ENCODE measurements at regions not wholly inside any gene's neighbourhood (a gene's known extent, or its start where the extent isn't known, plus 50 kb on each side); places are given as distances from the start of the nearest gene placed in this dataset.

DNA sequence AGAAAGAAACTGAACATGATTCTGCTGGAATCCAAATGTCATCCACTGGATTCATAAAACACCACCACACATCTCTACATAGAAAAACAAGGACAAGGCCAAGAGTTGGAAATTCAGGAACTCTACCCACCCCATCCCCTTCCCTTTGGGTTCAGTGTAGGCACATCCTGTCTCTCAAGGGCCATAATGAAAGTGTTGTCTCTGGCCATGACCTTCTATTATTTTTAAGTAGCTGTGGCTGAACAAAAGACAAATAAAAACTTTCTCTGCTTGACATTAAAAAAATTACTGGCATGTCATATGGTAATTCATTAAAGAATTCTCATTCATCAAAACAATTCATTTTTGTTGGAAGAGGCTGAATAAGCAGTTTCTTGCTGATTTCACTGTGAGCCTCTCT is 54.9 kb upstream of the ZBTB18 start:
- H3K27me3 Mint-ChIP-seq, result no peaks in the 10 kb centered on the region
- H3K36me3 ChIP-seq (ENCODE audit: control insufficient read depth in 2 of 3, insufficient read depth in 3 of 3, low read length in 3 of 3), result no peaks in the 10 kb centered on the region
- no peaks in the 10 kb centered on the region for H3K4me1 ChIP-seq (ENCODE audit: control insufficient read depth in 2 of 2, insufficient read depth in 2 of 2, low read length in 2 of 2)
- no peak overlapping the region for H3K4me3 Mint-ChIP-seq
- POLR2A ChIA-PET, result no interaction called here
- no peak overlapping the region for H3K4me3 ChIP-seq (ENCODE audit: low read length)
- peaks cover 0 to 3% (median 0%) of the 10 kb centered on the region in 7 donors for H3K4me1 Mint-ChIP-seq
- no peaks in the 10 kb centered on the region for H3K27me3 ChIP-seq (ENCODE audit: control insufficient read depth in 2 of 2, insufficient read depth in 2 of 2, low read length in 2 of 2)
- no peak overlapping the region for H3K27ac ChIP-seq (ENCODE audit: low read depth, low read length)
- CTCF ChIA-PET, result interaction anchor here (0.6 kb wide), 1 partner anchor 765 kb away, joined by 3 read pairs; no protein-coding TSS in a partner anchor
- H3K36me3 Mint-ChIP-seq, result peaks cover 0 to 4% (median 0%) of the 10 kb centered on the region in 5 donors
- peaks cover 0 to 26% (median 5%) of the 10 kb centered on the region in 11 donors for H3K9me3 Mint-ChIP-seq
- peaks cover 0 to 4% (median 0%) of the 10 kb centered on the region in 3 experiments for H3K9me3 ChIP-seq (ENCODE audit: control insufficient read depth in 2 of 3, low read length in 3 of 3)
- intact Hi-C loops (cut with micrococcal nuclease), result no loop called here
- ATAC-seq (no peak), DNase-seq (no peak)
- H3K27ac Mint-ChIP-seq, result no peak overlapping the region

DNA sequence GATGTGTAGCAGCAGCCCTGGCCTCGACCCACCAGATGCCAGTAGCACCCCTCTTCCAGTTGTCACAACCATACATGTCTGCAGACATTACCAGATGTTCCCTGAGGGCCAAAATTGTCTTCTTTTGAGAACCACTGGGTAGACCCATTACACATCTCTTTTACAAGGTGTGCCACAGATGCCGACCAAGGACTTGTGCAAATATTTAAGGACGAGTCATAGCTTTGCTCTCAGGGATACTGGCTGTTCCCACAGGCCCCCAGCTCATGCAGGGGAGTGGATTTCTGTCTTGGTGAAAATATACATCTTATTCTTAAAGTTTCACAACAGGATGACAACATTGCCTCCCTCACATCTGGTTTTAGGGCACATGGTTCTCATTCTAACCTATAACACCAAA is 59.4 kb upstream of the ZBTB18 start:
- ChIA-PET POLR2A (no interaction called here), CTCF (no interaction called here)
- H3K27me3 Mint-ChIP-seq, result peaks cover 0 to 3% (median 0%) of the 10 kb centered on the region in 5 donors
- H3K27ac Mint-ChIP-seq, result no peak overlapping the region
- DNase-seq (no peak), ATAC-seq (no peak)
- Histone ChIP-seq H3K27ac (ENCODE audit: low read depth, low read length) (no peak overlapping the region), H3K36me3 (ENCODE audit: control insufficient read depth in 2 of 3, insufficient read depth in 3 of 3, low read length in 3 of 3) (no peaks in the 10 kb centered on the region), H3K4me1 (ENCODE audit: control insufficient read depth in 2 of 2, insufficient read depth in 2 of 2, low read length in 2 of 2) (no peaks in the 10 kb centered on the region), H3K27me3 (ENCODE audit: control insufficient read depth in 2 of 2, insufficient read depth in 2 of 2, low read length in 2 of 2) (no peaks in the 10 kb centered on the region), H3K9me3 (ENCODE audit: control insufficient read depth in 2 of 3, low read length in 3 of 3) (peaks cover 0 to 4% (median 0%) of the 10 kb centered on the region in 3 experiments), H3K4me3 (ENCODE audit: low read length) (no peak overlapping the region)
- H3K4me1 Mint-ChIP-seq, result no peaks in the 10 kb centered on the region
- intact Hi-C loops (cut with micrococcal nuclease), result no loop called here
- H3K4me3 Mint-ChIP-seq, result no peak overlapping the region
- H3K36me3 Mint-ChIP-seq, result peaks cover 0 to 14% (median 4%) of the 10 kb centered on the region in 5 donors
- H3K9me3 Mint-ChIP-seq, result peaks cover 0 to 52% (median 14%) of the 10 kb centered on the region in 11 donors

- Histone ChIP-seq H3K4me1 (ENCODE audit: control insufficient read depth in 2 of 2, insufficient read depth in 2 of 2, low read length in 2 of 2) (no peaks in the 10 kb centered on the region), H3K27ac (ENCODE audit: low read depth, low read length) (no peak overlapping the region), H3K36me3 (ENCODE audit: control insufficient read depth in 2 of 3, insufficient read depth in 3 of 3, low read length in 3 of 3) (no peaks in the 10 kb centered on the region), H3K4me3 (ENCODE audit: low read length) (no peak overlapping the region), H3K9me3 (ENCODE audit: control insufficient read depth in 2 of 3, low read length in 3 of 3) (no peaks in the 10 kb centered on the region), H3K27me3 (ENCODE audit: control insufficient read depth in 2 of 2, insufficient read depth in 2 of 2, low read length in 2 of 2) (no peaks in the 10 kb centered on the region)
- Mint-ChIP-seq H3K9me3 (peaks cover 0 to 12% (median 0%) of the 10 kb centered on the region in 11 donors), H3K27ac (no peak overlapping the region), H3K27me3 (peaks cover 0 to under 1% (median 0%) of the 10 kb centered on the region in 5 donors), H3K4me1 (no peaks in the 10 kb centered on the region), H3K36me3 (peaks cover 0 to 10% (median 3%) of the 10 kb centered on the region in 5 donors), H3K4me3 (no peak overlapping the region)
- ChIA-PET CTCF (no interaction called here), POLR2A (no interaction called here)
- DNase-seq (no peak), ATAC-seq (no peak)
- intact Hi-C loops (cut with micrococcal nuclease), result loop anchor here in 1 of 2 donors (10.0 kb wide), 1 partner anchor 130 kb away; no protein-coding TSS in a partner anchor
Measured at GRCh38 chr1:243984788-243985187, 66.3 kb upstream of the ZBTB18 start.

- Mint-ChIP-seq H3K9me3 (peaks cover 0 to 8% (median 0%) of the 10 kb centered on the region in 11 donors), H3K4me1 (no peaks in the 10 kb centered on the region), H3K27ac (no peak overlapping the region), H3K36me3 (peaks cover 0 to 9% (median 3%) of the 10 kb centered on the region in 5 donors), H3K27me3 (no peaks in the 10 kb centered on the region), H3K4me3 (no peak overlapping the region)
- H3K27me3 ChIP-seq (ENCODE audit: control insufficient read depth in 2 of 2, insufficient read depth in 2 of 2, low read length in 2 of 2), result no peaks in the 10 kb centered on the region
- intact Hi-C loops (cut with micrococcal nuclease), result loop anchor here in 1 of 2 donors (10.0 kb wide), 1 partner anchor 132 kb away; no protein-coding TSS in a partner anchor
- no peaks in the 10 kb centered on the region for H3K9me3 ChIP-seq (ENCODE audit: control insufficient read depth in 2 of 3, low read length in 3 of 3)
- CTCF ChIA-PET, result no interaction called here
- ATAC-seq (no peak), DNase-seq (no peak)
- no peak overlapping the region for H3K27ac ChIP-seq (ENCODE audit: low read depth, low read length)
- H3K4me3 ChIP-seq (ENCODE audit: low read length), result no peak overlapping the region
- H3K4me1 ChIP-seq (ENCODE audit: control insufficient read depth in 2 of 2, insufficient read depth in 2 of 2, low read length in 2 of 2), result no peaks in the 10 kb centered on the region
- POLR2A ChIA-PET, result no interaction called here
- no peaks in the 10 kb centered on the region for H3K36me3 ChIP-seq (ENCODE audit: control insufficient read depth in 2 of 3, insufficient read depth in 3 of 3, low read length in 3 of 3)
Measured at GRCh38 chr1:243982447-243983018, 68.5 kb upstream of the ZBTB18 start.

- H3K27me3 ChIP-seq (ENCODE audit: control insufficient read depth in 2 of 2, insufficient read depth in 2 of 2, low read length in 2 of 2), result no peaks in the 10 kb centered on the region
- H3K9me3 ChIP-seq (ENCODE audit: control insufficient read depth in 2 of 3, low read length in 3 of 3), result no peaks in the 10 kb centered on the region
- no peak overlapping the region for H3K4me3 ChIP-seq (ENCODE audit: low read length)
- H3K27ac ChIP-seq (ENCODE audit: low read depth, low read length), result no peak overlapping the region
- H3K4me1 Mint-ChIP-seq, result no peaks in the 10 kb centered on the region
- H3K27ac Mint-ChIP-seq, result no peak overlapping the region
- no peaks in the 10 kb centered on the region for H3K27me3 Mint-ChIP-seq
- ChIA-PET POLR2A (no interaction called here), CTCF (interaction anchor here (0.6 kb wide), 1 partner anchor 49 kb away, joined by 3 read pairs; no protein-coding TSS in a partner anchor)
- H3K4me3 Mint-ChIP-seq, result no peak overlapping the region
- H3K36me3 ChIP-seq (ENCODE audit: control insufficient read depth in 2 of 3, insufficient read depth in 3 of 3, low read length in 3 of 3), result no peaks in the 10 kb centered on the region
- peaks cover 0 to 2% (median 0%) of the 10 kb centered on the region in 11 donors for H3K9me3 Mint-ChIP-seq
- H3K4me1 ChIP-seq (ENCODE audit: control insufficient read depth in 2 of 2, insufficient read depth in 2 of 2, low read length in 2 of 2), result no peaks in the 10 kb centered on the region
- intact Hi-C loops (cut with micrococcal nuclease), result loop anchor here in 1 of 2 donors (10.0 kb wide), 1 partner anchor 134 kb away; no protein-coding TSS in a partner anchor
- no peak for ATAC-seq
- H3K36me3 Mint-ChIP-seq, result no peaks in the 10 kb centered on the region
- DNase-seq, result no peak
Measured at GRCh38 chr1:243980471-243980870, 70.6 kb upstream of the ZBTB18 start.

DNA sequence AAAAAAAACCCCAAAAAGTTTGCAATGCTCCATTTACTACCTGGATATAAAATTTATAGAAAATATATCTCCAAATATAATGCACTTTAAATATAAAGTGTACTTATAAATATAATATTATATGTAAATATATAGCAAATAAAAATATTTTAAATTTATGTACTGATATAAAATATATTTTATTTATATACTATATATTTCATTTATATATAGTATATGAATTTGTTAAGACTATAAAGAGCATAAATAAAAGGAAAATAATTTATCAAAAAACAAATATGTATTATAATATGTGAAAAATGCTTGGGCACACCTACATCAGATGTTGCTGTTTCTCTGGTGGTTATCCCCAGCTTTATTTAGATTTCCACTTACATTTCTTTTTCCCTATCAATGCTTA is 71.0 kb upstream of the ZBTB18 start:
- Mint-ChIP-seq H3K4me1 (no peaks in the 10 kb centered on the region), H3K27me3 (no peaks in the 10 kb centered on the region)

GRCh38 chr1:243979396-243979795 is 71.7 kb upstream of the ZBTB18 start:
- Mint-ChIP-seq H3K4me1 (no peaks in the 10 kb centered on the region), H3K27ac (no peak overlapping the region), H3K36me3 (no peaks in the 10 kb centered on the region), H3K9me3 (peaks cover 0 to 2% (median 0%) of the 10 kb centered on the region in 11 donors), H3K4me3 (no peak overlapping the region), H3K27me3 (peaks cover 0 to 5% (median 0%) of the 10 kb centered on the region in 5 donors)
- intact Hi-C loops (cut with micrococcal nuclease), result no loop called here
- Histone ChIP-seq H3K9me3 (ENCODE audit: control insufficient read depth in 2 of 3, low read length in 3 of 3) (no peaks in the 10 kb centered on the region), H3K36me3 (ENCODE audit: control insufficient read depth in 2 of 3, insufficient read depth in 3 of 3, low read length in 3 of 3) (no peaks in the 10 kb centered on the region), H3K27ac (ENCODE audit: low read depth, low read length) (no peak overlapping the region), H3K27me3 (ENCODE audit: control insufficient read depth in 2 of 2, insufficient read depth in 2 of 2, low read length in 2 of 2) (no peaks in the 10 kb centered on the region), H3K4me3 (ENCODE audit: low read length) (no peak overlapping the region), H3K4me1 (ENCODE audit: control insufficient read depth in 2 of 2, insufficient read depth in 2 of 2, low read length in 2 of 2) (no peaks in the 10 kb centered on the region)
- ChIA-PET CTCF (no interaction called here), POLR2A (no interaction called here)
- DNase-seq (no peak), ATAC-seq (no peak)

More for the DNA sequence above, 71.0 kb upstream of the ZBTB18 start:
- POLR2A ChIA-PET, result no interaction called here
- peaks cover 0 to 2% (median 0%) of the 10 kb centered on the region in 11 donors for H3K9me3 Mint-ChIP-seq
- H3K27ac ChIP-seq (ENCODE audit: low read depth, low read length), result no peak overlapping the region
- H3K27ac Mint-ChIP-seq, result no peak overlapping the region
- H3K4me3 ChIP-seq (ENCODE audit: low read length), result no peak overlapping the region
- intact Hi-C loops (cut with micrococcal nuclease), result loop anchor here in 1 of 2 donors (10.0 kb wide), 1 partner anchor 135 kb away; no protein-coding TSS in a partner anchor
- no peak overlapping the region for H3K4me3 Mint-ChIP-seq
- CTCF ChIA-PET, result no interaction called here
- H3K9me3 ChIP-seq (ENCODE audit: control insufficient read depth in 2 of 3, low read length in 3 of 3), result no peaks in the 10 kb centered on the region
- no peaks in the 10 kb centered on the region for H3K4me1 ChIP-seq (ENCODE audit: control insufficient read depth in 2 of 2, insufficient read depth in 2 of 2, low read length in 2 of 2)
- no peaks in the 10 kb centered on the region for H3K27me3 ChIP-seq (ENCODE audit: control insufficient read depth in 2 of 2, insufficient read depth in 2 of 2, low read length in 2 of 2)
- H3K36me3 Mint-ChIP-seq, result no peaks in the 10 kb centered on the region
- DNase-seq (no peak), ATAC-seq (no peak)
- H3K36me3 ChIP-seq (ENCODE audit: control insufficient read depth in 2 of 3, insufficient read depth in 3 of 3, low read length in 3 of 3), result no peaks in the 10 kb centered on the region
